Adipocyte (in vitro differentiated cells): ENCODE measurements at regions not wholly inside any gene's neighbourhood (a gene's known extent, or its start where the extent isn't known, plus 50 kb on each side); places are given as distances from the start of the nearest gene placed in this dataset.

Experiments used
- DNase-seq: peaks from one replicate; pipeline ENCODE4 v3.0.0-alpha.2; 2015; ENCODE audit warnings: low read depth
- H3K27me3 ChIP-seq: replicated peaks from 2 replicates; pipeline ENCODE4 v1.7.0; 2013; ENCODE audit warnings: mild to moderate bottlenecking, low read length, moderate library complexity; ENCODE audit not compliant: control insufficient read depth, insufficient read depth
- H3K36me3 ChIP-seq: 2 replicates; pipeline ENCODE4 v1.7.0; 2013; ENCODE audit warnings: low read length, mild to moderate bottlenecking, moderate library complexity; ENCODE audit not compliant: control insufficient read depth, insufficient read depth, severe bottlenecking
- H3K4me1 ChIP-seq: 2 replicates; pipeline ENCODE4 v1.7.0; 2013; ENCODE audit warnings: mild to moderate bottlenecking, low read length, moderate library complexity; ENCODE audit not compliant: control insufficient read depth, insufficient read depth
- H3K4me3 ChIP-seq: 2 replicates; pipeline ENCODE4 v1.7.0; 2013; ENCODE audit warnings: mild to moderate bottlenecking, low read length, moderate library complexity
- H3K9ac ChIP-seq: 2 replicates; pipeline ENCODE4 v1.7.0; 2013; ENCODE audit warnings: mild to moderate bottlenecking, low read length, moderate library complexity
- H3K9me3 ChIP-seq: 2 replicates; pipeline ENCODE4 v1.7.0; 2013; ENCODE audit warnings: mild to moderate bottlenecking, low read length, moderate library complexity; ENCODE audit not compliant: control insufficient read depth

GRCh38 chr11:119831011-119831410, 102.0 kb upstream of the NECTIN1 start:
- peaks cover 39% of the 10 kb centered on the region for H3K9me3 ChIP-seq
- DNase-seq, result no peak
- H3K36me3 ChIP-seq, result no peaks in the 10 kb centered on the region
- no peak overlapping the region for H3K4me3 ChIP-seq
- H3K9ac ChIP-seq, result no peak overlapping the region
- no peaks in the 10 kb centered on the region for H3K4me1 ChIP-seq
- peaks cover 74% of the 10 kb centered on the region for H3K27me3 ChIP-seq

- peaks cover 71% of the 10 kb centered on the region for H3K27me3 ChIP-seq
Observed at GRCh38 chr11:119830400-119830799, 101.4 kb upstream of the NECTIN1 start.

GRCh38 chr11:119829402-119829801, 100.4 kb upstream of the NECTIN1 start:
- Histone ChIP-seq H3K27me3 (peaks cover 68% of the 10 kb centered on the region), H3K9ac (no peak overlapping the region), H3K9me3 (peaks cover 55% of the 10 kb centered on the region), H3K36me3 (no peaks in the 10 kb centered on the region), H3K4me1 (no peaks in the 10 kb centered on the region), H3K4me3 (no peak overlapping the region)
- DNase-seq, result no peak

More at GRCh38 chr11:119830400-119830799, 101.4 kb upstream of the NECTIN1 start:
- DNase-seq, result no peak
- no peak overlapping the region for H3K9ac ChIP-seq
- H3K4me3 ChIP-seq, result no peak overlapping the region
- peaks cover 45% of the 10 kb centered on the region for H3K9me3 ChIP-seq
- no peaks in the 10 kb centered on the region for H3K4me1 ChIP-seq
- H3K36me3 ChIP-seq, result no peaks in the 10 kb centered on the region

- no peaks in the 10 kb centered on the region for H3K36me3 ChIP-seq
- H3K27me3 ChIP-seq, result peaks cover 63% of the 10 kb centered on the region
- no peak overlapping the region for H3K4me3 ChIP-seq
- no peak overlapping the region for H3K9ac ChIP-seq
- DNase-seq, result no peak
- no peaks in the 10 kb centered on the region for H3K4me1 ChIP-seq
- peaks cover 56% of the 10 kb centered on the region for H3K9me3 ChIP-seq
Observed at GRCh38 chr11:119828819-119829218, 99.8 kb upstream of the NECTIN1 start.

GRCh38 chr11:119828006-119828405, 99.0 kb upstream of the NECTIN1 start:
- Histone ChIP-seq H3K4me3 (no peak overlapping the region), H3K36me3 (no peaks in the 10 kb centered on the region), H3K9ac (no peak overlapping the region), H3K27me3 (peaks cover 67% of the 10 kb centered on the region), H3K4me1 (no peaks in the 10 kb centered on the region), H3K9me3 (peaks cover 56% of the 10 kb centered on the region)
- no peak for DNase-seq

GRCh38 chr11:119827113-119827512, 98.1 kb upstream of the NECTIN1 start:
- Histone ChIP-seq H3K27me3 (peaks cover 76% of the 10 kb centered on the region), H3K4me1 (no peaks in the 10 kb centered on the region), H3K9me3 (peaks cover 56% of the 10 kb centered on the region), H3K9ac (no peak overlapping the region), H3K4me3 (no peak overlapping the region), H3K36me3 (no peaks in the 10 kb centered on the region)
- DNase-seq, result no peak

GRCh38 chr11:119823077-119823476, 94.1 kb upstream of the NECTIN1 start:
- DNase-seq, result no peak
- peaks cover 51% of the 10 kb centered on the region for H3K27me3 ChIP-seq
- H3K4me3 ChIP-seq, result no peak overlapping the region
- H3K36me3 ChIP-seq, result no peaks in the 10 kb centered on the region
- H3K4me1 ChIP-seq, result no peaks in the 10 kb centered on the region
- H3K9me3 ChIP-seq, result peaks cover 29% of the 10 kb centered on the region
- H3K9ac ChIP-seq, result no peak overlapping the region

- peaks cover 18% of the 10 kb centered on the region for H3K27me3 ChIP-seq
- H3K9ac ChIP-seq, result no peak overlapping the region
- no peaks in the 10 kb centered on the region for H3K36me3 ChIP-seq
- no peak overlapping the region for H3K4me3 ChIP-seq
- H3K9me3 ChIP-seq, result peaks cover 18% of the 10 kb centered on the region
- H3K4me1 ChIP-seq, result no peaks in the 10 kb centered on the region
- no peak for DNase-seq
Observed at GRCh38 chr11:119816660-119817059, 87.7 kb upstream of the NECTIN1 start.

- Histone ChIP-seq H3K9ac (no peak overlapping the region), H3K9me3 (peaks cover 18% of the 10 kb centered on the region), H3K36me3 (no peaks in the 10 kb centered on the region), H3K4me3 (no peak overlapping the region), H3K27me3 (peaks cover 20% of the 10 kb centered on the region), H3K4me1 (no peaks in the 10 kb centered on the region)
- DNase-seq, result no peak
Observed at GRCh38 chr11:119814766-119815165, 85.8 kb upstream of the NECTIN1 start.

- Histone ChIP-seq H3K4me1 (no peaks in the 10 kb centered on the region), H3K27me3 (peaks cover 51% of the 10 kb centered on the region), H3K4me3 (no peak overlapping the region), H3K9ac (no peak overlapping the region), H3K9me3 (peaks cover 18% of the 10 kb centered on the region), H3K36me3 (no peaks in the 10 kb centered on the region)
- DNase-seq, result no peak
Observed at GRCh38 chr11:119810478-119811232, 81.7 kb upstream of the NECTIN1 start.

- Histone ChIP-seq H3K9ac (no peak overlapping the region), H3K4me1 (no peaks in the 10 kb centered on the region), H3K9me3 (peaks cover 15% of the 10 kb centered on the region), H3K27me3 (peaks cover 55% of the 10 kb centered on the region), H3K36me3 (no peaks in the 10 kb centered on the region), H3K4me3 (no peak overlapping the region)
- no peak for DNase-seq
Observed at GRCh38 chr11:119809346-119809745, 80.3 kb upstream of the NECTIN1 start.
